ENCODE measurements at regions not wholly inside any gene's neighbourhood (a gene's known extent, or its start where the extent isn't known, plus 50 kb on each side); places are given as distances from the start of the nearest gene placed in this dataset.

GRCh38 chr2:144826105-144826504 lies 306.2 kb upstream of the ZEB2 start:
- no peak for TF ChIP-seq POLR2A (IDR thresholded peaks at IDR 0.05)
- TF ChIP-seq, protein P1, sequence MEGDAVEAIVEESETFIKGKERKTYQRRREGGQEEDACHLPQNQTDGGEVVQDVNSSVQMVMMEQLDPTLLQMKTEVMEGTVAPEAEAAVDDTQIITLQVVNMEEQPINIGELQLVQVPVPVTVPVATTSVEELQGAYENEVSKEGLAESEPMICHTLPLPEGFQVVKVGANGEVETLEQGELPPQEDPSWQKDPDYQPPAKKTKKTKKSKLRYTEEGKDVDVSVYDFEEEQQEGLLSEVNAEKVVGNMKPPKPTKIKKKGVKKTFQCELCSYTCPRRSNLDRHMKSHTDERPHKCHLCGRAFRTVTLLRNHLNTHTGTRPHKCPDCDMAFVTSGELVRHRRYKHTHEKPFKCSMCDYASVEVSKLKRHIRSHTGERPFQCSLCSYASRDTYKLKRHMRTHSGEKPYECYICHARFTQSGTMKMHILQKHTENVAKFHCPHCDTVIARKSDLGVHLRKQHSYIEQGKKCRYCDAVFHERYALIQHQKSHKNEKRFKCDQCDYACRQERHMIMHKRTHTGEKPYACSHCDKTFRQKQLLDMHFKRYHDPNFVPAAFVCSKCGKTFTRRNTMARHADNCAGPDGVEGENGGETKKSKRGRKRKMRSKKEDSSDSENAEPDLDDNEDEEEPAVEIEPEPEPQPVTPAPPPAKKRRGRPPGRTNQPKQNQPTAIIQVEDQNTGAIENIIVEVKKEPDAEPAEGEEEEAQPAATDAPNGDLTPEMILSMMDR (IDR thresholded peaks at IDR 0.05), result no peak
- TF ChIP-seq POLR2AphosphoS5 (IDR thresholded peaks at IDR 0.05), result no peak
